ENCODE measurements at regions not wholly inside any gene's neighbourhood (a gene's known extent, or its start where the extent isn't known, plus 50 kb on each side); places are given as distances from the start of the nearest gene placed in this dataset.
A peak's percentile ranks its signal among the peaks of the same experiment; 100 is the strongest.
"Not testable (repeated sequence)": the region's sequence is repeated elsewhere in the genome, so short reads cannot be mapped to it uniquely, and the experiment has no call there.

- peak; percentile 72 for ATAC-seq
These were observed 56.9 kb upstream of the RASA1 start for GRCh38 chr5:87210743-87211142.

- ATAC-seq, result no peak
These were observed 56.0 kb upstream of the RASA1 start for GRCh38 chr5:87211676-87212075.

- ATAC-seq, result not testable (repeated sequence)
These were observed 55.5 kb upstream of the RASA1 start for GRCh38 chr5:87212183-87212582.

GRCh38 chr5:87217480-87217879 lies 50.2 kb upstream of the RASA1 start:
- ATAC-seq, result not testable (repeated sequence)
